ENCODE measurements at regions not wholly inside any gene's neighbourhood (a gene's known extent, or its start where the extent isn't known, plus 50 kb on each side); places are given as distances from the start of the nearest gene placed in this dataset.
A peak's percentile ranks its signal among the peaks of the same experiment; 100 is the strongest.

DNA sequence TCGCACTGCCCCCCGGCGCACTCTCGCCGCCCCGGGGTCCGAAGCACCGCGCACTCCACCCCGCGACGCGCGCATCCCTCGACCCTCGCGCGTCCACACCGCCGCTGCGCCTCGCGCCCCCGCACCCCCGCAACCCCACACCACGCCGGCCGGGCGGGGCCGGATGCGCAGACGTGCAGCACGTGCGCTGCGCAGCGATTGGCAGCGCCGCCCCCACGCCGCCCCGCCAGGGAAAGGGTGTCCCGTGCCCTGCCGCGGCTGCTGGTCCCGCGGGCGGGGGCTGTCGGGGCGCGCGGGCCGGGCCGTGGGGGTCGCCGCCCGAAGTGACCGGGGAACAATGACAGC lies 53.7 kb upstream of the KDM7A start:
- TF ChIP-seq, protein P1, sequence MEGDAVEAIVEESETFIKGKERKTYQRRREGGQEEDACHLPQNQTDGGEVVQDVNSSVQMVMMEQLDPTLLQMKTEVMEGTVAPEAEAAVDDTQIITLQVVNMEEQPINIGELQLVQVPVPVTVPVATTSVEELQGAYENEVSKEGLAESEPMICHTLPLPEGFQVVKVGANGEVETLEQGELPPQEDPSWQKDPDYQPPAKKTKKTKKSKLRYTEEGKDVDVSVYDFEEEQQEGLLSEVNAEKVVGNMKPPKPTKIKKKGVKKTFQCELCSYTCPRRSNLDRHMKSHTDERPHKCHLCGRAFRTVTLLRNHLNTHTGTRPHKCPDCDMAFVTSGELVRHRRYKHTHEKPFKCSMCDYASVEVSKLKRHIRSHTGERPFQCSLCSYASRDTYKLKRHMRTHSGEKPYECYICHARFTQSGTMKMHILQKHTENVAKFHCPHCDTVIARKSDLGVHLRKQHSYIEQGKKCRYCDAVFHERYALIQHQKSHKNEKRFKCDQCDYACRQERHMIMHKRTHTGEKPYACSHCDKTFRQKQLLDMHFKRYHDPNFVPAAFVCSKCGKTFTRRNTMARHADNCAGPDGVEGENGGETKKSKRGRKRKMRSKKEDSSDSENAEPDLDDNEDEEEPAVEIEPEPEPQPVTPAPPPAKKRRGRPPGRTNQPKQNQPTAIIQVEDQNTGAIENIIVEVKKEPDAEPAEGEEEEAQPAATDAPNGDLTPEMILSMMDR (IDR thresholded peaks at IDR 0.05) = no peak
- TF ChIP-seq POLR2AphosphoS5 (IDR thresholded peaks at IDR 0.05) (peak in 2 of 3 donors; percentile 30 to 51), POLR2A (IDR thresholded peaks at IDR 0.05) (no peak)

All from transverse colon (tissue), 4 donors.